Epithelial cell of proximal tubule (primary cell): ENCODE measurements at regions not wholly inside any gene's neighbourhood (a gene's known extent, or its start where the extent isn't known, plus 50 kb on each side); places are given as distances from the start of the nearest gene placed in this dataset.
"Not testable (repeated sequence)": the region's sequence is repeated elsewhere in the genome, so short reads cannot be mapped to it uniquely, and the experiment has no call there.

ENCODE experiments used
- DNase-seq: peaks from one replicate; pipeline ENCODE4 v3.0.0-alpha.2; 2011; ENCODE audit warnings: low read depth
- H3K4me3 ChIP-seq: 2 replicates; pipeline ENCODE4 v1.5.1; 2011; ENCODE audit warnings: low read depth, mild to moderate bottlenecking, low read length
- CTCF ChIP-seq: conservative IDR thresholded peaks from 2 replicates; pipeline ENCODE4 v1.5.1; 2012; ENCODE audit warnings: low read depth, mild to moderate bottlenecking, low read length

DNA sequence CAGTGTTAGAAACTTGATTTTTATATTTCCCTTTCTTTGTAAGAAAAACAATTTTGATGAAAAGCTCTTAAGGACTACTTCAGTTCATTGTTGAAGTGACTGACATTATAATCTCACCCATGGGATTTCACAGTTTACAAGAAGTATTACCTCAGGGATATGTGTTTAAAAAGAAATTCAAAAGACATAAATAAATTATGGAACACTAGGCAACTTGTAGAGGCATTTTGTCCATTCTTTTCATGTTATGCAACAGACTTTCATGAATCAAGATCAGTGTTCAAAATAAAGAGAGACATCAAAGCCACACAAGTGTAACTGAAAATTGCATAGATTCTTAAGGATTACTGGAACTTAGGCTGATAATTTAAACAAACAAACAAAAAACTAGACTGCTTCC, 196.8 kb upstream of the AGTR1 start:
- H3K4me3 ChIP-seq: no peak overlapping the region
- TF ChIP-seq CTCF: no peak
- DNase-seq: no peak

DNA sequence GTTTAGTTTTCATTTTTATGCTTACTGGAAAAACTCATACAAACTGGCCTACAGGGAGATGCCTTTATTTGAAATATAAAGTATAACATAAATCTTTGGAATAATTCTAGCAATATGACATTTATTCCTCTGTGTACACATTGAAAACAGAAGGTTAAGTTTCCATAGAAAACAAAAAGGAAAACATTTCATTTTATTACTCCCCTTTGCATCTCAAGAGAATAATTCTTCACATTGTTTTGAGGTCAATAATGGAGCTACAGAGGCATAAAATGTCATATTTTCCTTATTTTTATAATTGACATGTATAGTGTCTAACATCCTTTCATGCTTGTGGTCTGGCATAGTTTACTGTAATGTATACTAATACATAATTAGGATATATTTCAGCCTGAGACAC, 187.6 kb upstream of the AGTR1 start:
- no peak overlapping the region for H3K4me3 ChIP-seq
- no peak for TF ChIP-seq CTCF
- no peak for DNase-seq

DNA sequence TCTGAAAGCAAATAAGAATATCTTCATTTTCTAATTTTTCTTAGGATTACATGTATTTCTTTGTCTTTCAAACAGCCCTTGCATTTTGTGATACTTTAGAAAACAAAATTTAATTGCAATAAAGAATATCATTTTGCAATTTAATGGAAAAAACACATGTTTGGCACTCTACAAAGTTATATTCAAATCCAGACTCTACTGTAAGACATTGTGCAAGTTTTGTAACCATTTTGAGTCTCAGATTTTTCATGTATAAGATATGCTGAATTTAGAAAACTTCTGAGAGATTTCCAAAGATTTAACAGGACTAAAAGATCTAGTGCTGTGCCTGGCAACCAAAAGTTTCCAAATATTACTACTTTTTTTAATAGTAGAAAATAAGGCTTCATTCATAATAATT, 187.1 kb upstream of the AGTR1 start:
- no peak for TF ChIP-seq CTCF
- no peak for DNase-seq
- H3K4me3 ChIP-seq: no peak overlapping the region

DNA sequence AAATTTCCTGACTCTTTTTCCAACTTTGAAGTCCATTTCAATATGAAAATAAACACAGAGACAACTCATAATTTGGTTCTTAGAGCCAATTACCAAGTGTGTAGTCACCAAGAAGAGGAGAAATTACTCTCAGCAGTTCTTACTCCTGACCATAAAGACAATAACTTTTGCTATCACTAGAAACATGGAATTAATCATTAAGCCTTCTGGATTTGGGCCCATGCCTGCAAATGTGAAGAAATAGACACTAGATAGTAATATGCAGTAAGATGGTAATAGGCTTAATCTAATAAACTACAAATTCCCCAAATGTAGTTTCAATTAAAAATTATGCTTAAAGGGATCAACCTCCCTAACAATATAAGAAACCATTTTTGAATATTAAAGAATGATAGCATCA, 185.1 kb upstream of the AGTR1 start:
- TF ChIP-seq CTCF: no peak
- H3K4me3 ChIP-seq: no peak overlapping the region
- no peak for DNase-seq

DNA sequence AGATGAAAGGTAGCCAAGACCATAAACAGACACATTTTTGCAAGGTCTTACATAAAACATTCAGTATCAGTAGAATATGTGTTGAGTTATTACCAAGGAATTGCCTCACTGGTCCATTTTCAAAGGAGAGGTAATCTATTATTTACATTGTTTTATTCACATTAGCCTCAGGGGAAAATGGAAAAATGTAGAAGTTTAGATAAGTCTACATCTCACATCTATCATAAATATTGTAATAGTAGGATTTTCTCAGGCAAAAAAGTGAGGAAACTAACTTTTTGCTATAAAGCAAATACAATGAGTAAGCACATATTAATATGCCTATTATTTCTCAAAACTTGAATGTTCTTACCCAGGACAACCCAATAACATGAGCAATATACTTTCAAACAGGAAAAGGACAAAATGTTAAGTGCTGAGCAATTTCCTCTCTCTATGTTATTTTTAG, 184.6 kb upstream of the AGTR1 start:
- TF ChIP-seq CTCF: no peak
- no peak overlapping the region for H3K4me3 ChIP-seq
- DNase-seq: no peak

GRCh38 chr3:148518520-148518919, 179.2 kb upstream of the AGTR1 start:
- TF ChIP-seq CTCF: no peak
- no peak overlapping the region for H3K4me3 ChIP-seq
- DNase-seq: no peak

GRCh38 chr3:148525621-148526020, 172.1 kb upstream of the AGTR1 start:
- not testable (repeated sequence) for H3K4me3 ChIP-seq, DNase-seq

DNA sequence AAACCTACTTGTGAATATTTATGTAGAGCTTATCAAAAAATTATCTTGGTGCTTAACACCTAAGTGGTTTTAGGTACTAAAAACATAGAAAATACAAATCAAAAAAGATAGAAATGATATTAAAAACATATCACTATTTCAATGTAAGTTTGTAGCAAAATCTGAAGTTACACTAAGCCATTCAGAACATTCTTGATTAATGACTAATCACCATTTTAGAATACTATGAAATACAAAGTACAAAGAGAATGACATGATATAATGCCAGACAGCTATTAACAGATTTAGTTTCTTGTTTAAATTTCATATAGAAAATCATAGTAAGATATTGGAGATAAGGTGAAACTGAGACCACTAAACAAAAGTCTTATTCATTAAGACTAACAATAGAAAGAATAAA, 169.7 kb upstream of the AGTR1 start:
- DNase-seq: no peak
- TF ChIP-seq CTCF: no peak
- H3K4me3 ChIP-seq: no peak overlapping the region
